Esophagus squamous epithelium (tissue), 4 donors: ENCODE measurements at regions not wholly inside any gene's neighbourhood (a gene's known extent, or its start where the extent isn't known, plus 50 kb on each side); places are given as distances from the start of the nearest gene placed in this dataset.

Experiments
- CTCF ChIP-seq, 6 experiments: fragments of 450-650 bp in 4 of 6; fragments of 200-600 bp in 2 of 6; sonication (generic) in 2 of 6; IDR thresholded peaks; one replicate each; pipeline ENCODE4 v1.5.1; 2016 to 2019; ENCODE audit warnings: antibody characterized with exemption in 6 of 6, mild to moderate bottlenecking in 4 of 6, moderate library complexity in 4 of 6
- POLR2A ChIP-seq, 4 donors: fragments of 450-650 bp; IDR thresholded peaks; one replicate each; pipeline ENCODE4 v1.6.1; 2017; ENCODE audit warnings: antibody characterized with exemption in 4 of 4, mild to moderate bottlenecking in 4 of 4, moderate library complexity in 3 of 4

DNA sequence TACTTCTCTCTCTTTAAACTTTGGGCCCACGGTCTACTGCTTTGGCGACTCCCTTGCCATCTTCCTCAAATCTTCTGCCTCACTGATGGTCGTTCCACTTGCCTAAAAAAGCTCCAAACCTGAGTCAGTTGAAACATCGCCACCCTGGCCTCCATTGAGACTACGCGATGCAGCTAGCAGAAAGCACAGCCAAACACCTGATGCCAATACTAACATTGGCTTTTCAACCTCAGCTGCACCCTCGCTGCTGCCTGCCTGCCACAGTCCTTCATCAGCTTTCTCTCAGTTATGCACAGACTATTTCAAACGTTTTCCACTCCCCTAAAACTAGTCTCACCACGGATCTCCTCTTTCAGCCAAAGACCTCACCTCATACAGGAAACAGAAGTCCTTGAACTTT, 214.2 kb upstream of the TMCO5A start:
- TF ChIP-seq CTCF (IDR thresholded peaks at IDR 0.05) = no peak
- TF ChIP-seq POLR2A (IDR thresholded peaks at IDR 0.05) = no peak
